Keratinocyte (primary cell): ENCODE measurements at regions not wholly inside any gene's neighbourhood (a gene's known extent, or its start where the extent isn't known, plus 50 kb on each side); places are given as distances from the start of the nearest gene placed in this dataset.

Source experiments
- EZH2 ChIP-seq: IDR thresholded peaks from one replicate; pipeline ENCODE4 v1.6.1; 2012; ENCODE audit warnings: inconsistent platforms, mild to moderate bottlenecking, low read length, moderate library complexity
- TF ChIP-seq, protein P1 (sequence below), 3 experiments: IDR thresholded peaks in 1 of 3; conservative IDR thresholded peaks in 1 of 3; optimal IDR thresholded peaks in 1 of 3; 2 replicates in 2 of 3; 3 replicates in 1 of 3; pipeline versions ENCODE3 to v1.5.1; 2011; ENCODE audit warnings: low read length in 3 of 3, mild to moderate bottlenecking in 3 of 3, moderate library complexity in 2 of 3, control low read depth in 1 of 3, inconsistent platforms in 1 of 3; ENCODE audit not compliant: insufficient read depth in 2 of 3; ENCODE audit errors: extremely low read depth in 1 of 3

DNA sequence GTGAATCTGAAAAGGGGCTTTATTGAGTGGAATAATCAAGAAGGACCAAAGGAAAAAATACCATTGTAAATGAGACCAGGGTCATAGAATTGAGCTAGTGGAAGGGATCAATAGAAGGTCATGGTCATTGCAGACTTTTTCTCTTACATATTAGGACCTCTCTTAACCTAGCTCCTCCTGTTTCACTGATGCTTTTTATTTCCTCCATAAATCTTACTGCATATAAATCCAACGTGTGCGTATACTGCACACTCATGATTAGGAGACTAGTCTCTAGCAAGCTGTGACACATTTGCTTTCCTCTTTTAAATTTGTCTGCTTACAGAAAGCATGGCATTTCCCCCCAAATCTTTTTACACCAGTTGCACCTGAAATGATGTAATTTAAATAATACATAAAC, 179.6 kb upstream of the B3GALT2 start:
- TF ChIP-seq, protein P1, sequence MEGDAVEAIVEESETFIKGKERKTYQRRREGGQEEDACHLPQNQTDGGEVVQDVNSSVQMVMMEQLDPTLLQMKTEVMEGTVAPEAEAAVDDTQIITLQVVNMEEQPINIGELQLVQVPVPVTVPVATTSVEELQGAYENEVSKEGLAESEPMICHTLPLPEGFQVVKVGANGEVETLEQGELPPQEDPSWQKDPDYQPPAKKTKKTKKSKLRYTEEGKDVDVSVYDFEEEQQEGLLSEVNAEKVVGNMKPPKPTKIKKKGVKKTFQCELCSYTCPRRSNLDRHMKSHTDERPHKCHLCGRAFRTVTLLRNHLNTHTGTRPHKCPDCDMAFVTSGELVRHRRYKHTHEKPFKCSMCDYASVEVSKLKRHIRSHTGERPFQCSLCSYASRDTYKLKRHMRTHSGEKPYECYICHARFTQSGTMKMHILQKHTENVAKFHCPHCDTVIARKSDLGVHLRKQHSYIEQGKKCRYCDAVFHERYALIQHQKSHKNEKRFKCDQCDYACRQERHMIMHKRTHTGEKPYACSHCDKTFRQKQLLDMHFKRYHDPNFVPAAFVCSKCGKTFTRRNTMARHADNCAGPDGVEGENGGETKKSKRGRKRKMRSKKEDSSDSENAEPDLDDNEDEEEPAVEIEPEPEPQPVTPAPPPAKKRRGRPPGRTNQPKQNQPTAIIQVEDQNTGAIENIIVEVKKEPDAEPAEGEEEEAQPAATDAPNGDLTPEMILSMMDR (optimal IDR thresholded peaks at IDR 0.05 in 1 of 3, IDR thresholded peaks at IDR 0.05 in 1 of 3, conservative IDR thresholded peaks at IDR 0.05 in 1 of 3; ENCODE audit: extremely low read depth in 1 of 3, insufficient read depth in 2 of 3, low read length in 3 of 3): no peak
- no peak for TF ChIP-seq EZH2
